SHP77 (cell line): ENCODE measurements at regions not wholly inside any gene's neighbourhood (a gene's known extent, or its start where the extent isn't known, plus 50 kb on each side); places are given as distances from the start of the nearest gene placed in this dataset.
A peak's percentile ranks its signal among the peaks of the same experiment; 100 is the strongest.
"Not testable (repeated sequence)": the region's sequence is repeated elsewhere in the genome, so short reads cannot be mapped to it uniquely, and the experiment has no call there.

Source experiments
- DNase-seq, 2 experiments: peaks; one replicate each; lab custom pipeline; 2025; lab: John Stamatoyannopoulos, UW

DNA sequence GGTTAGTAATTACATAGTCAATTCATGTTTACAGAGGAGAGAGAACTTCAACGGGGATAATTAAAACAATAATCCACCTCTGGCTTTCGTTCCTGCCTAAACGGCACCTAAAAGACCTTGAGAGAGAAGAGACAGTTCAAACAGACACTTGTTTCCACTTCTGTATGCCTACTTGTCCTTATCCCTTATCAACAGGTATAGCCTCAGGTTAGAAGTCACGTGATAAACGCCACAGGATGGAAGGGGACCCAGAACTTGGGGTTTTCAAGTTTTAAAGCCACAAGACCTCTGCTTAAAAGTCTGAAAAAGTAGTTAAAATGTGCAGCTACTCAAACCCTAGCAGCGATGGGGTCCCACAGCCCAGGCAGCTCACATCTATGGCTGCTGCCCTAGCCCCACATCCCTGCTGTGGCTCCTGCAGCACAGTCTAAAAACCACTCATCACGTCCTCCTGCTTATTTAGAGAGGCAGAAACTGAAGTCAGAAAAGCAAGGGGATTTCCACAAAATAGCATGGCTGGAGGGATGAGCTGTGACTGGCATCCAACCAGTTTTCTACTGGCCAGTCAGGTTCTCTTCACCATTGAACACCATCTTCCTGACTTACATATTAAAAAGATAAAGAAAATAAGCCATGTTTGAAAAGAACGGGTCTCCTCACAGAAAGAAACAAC, 51.2 kb upstream of the SEC16B start:
- no peak for DNase-seq

DNA sequence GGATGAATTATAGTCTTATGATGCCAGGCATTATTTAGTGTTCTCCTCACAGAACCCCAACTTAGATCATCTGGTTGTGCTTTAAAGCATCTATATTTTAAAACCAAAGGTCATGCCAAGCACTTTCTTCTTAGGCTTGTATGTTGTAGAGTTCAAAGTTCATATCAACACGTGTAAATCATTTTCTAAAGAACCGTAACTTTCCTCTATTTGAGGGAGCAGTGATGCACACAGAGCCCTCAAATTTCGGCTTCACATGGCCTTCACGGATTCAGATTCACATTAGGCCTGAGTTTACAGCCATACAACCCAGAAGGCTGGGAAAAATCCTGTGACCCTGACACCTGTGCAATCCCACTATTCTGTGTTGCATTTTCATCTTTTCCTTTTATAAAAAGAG, 52.1 kb upstream of the SEC16B start:
- no peak for DNase-seq

DNA sequence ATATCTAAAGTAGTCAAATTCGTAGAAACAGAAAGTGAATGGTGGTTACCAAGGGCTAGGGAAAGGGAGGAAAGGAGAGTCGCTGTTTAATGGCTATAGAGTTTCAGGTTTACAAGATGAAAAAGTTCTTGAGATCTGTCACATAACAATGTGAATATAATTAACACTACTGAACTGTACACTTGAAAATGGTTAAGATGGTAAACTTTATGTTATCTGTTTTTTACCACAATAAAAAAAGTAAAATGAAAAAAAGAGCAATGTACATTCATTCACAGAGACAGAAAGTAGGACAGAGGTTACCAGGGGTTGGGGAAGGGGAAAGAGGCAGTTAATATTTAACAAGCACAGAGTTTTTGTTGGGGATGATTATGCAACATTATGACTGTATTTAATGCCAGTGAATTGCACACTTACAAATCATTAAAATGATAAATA, 53.3 kb upstream of the SEC16B start:
- DNase-seq, result no peak

DNA sequence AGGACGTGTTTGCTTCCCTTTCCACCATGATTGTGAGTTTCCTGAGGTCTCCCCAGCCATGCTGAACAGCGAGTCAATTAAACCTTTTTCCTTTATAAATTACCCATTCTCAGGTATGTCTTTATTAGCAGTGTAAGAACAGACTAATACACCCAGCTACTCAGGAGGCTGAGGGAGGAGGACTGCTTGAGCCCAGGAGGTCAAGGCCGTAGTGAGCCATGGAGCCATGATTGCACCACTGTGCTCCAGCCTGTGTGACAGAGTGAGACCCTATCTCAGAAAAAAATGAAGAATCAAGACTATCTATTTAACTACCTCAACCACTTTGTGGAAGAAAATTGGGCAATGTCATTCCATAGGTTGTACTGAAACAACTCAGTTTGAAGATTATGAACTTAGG, 54.6 kb upstream of the SEC16B start:
- no peak for DNase-seq

DNA sequence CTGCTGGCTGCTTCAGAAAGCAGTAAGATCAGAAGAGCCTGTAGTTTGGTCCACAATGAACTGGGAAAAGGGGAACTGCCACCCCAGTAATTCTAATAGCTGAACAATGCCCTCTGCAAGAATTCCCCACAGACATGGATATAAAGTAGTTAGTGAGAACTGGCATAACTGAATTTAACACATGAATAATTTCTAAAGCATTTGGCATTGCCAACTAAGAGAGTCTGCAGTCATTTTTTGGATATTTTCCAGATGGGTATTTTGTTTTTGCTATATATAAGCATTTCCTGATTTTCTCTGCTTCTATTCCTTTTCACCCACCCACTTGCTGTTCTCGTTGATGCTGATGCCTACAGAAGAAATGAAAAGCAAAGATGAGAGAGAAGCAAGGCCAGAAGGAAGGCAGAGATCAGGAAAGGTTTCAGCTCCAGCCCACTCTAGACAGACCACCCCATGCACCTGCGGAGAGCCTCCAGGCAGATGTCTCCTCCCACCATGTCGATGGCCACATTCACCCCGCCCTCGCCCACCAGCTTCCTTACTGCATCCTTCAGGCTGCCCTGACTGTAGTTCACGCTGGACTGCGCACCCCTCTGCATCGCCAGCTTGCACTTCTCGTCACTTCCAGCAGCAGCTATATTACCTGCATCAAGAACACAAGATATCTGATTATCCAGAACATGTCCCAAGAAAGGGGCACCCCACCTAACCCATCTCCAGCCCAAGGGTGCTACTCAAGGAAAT, 55.9 kb upstream of the SEC16B start:
- no peak for DNase-seq

DNA sequence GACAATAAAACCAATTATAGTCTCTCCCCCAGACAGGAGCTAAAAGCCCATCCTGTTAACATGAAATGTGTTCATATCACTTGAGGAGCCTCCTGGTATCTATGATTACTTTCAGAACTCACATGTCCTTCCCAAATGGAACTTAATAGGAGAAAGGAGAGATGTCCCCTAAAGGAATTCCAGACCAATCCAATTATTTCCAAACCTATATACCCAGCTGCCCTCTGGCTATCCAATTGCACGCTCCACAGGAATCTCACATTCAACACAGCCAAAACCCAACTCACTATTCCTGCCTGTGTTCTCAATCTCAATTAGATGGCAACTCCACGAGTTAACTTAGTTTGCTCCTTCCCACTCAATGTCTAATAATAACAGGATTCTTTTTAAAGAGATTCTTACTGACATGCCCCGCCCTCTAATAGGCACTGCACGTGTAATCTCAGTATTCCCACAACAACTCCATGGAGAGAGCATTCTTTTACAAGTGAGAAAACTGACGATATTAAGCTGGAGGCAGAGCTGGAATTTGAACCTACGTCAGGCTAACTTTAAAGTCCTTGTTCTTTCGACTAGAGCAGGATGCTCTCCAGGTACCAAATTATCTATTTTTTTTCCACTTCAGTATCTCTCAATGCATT, 59.1 kb upstream of the SEC16B start:
- no peak for DNase-seq

DNA sequence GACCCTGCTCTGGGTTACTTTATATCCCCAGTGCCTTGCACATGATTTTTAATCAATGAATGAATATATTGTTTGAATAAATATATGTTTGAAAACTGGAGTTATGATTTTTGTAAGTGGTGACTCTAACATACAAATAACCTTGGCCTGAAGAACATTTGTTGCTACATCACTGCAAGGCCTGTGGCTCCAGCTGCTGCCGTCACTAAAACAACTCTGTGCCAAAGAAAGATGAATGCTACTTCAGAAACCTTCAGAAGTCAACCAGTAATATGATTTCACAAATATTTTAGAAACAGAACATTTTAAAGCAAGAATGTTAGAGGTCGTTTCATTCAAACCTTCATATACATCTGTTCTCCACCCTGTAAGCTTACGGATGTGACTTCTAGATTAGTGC, 60.6 kb upstream of the SEC16B start:
- DNase-seq, result no peak

DNA sequence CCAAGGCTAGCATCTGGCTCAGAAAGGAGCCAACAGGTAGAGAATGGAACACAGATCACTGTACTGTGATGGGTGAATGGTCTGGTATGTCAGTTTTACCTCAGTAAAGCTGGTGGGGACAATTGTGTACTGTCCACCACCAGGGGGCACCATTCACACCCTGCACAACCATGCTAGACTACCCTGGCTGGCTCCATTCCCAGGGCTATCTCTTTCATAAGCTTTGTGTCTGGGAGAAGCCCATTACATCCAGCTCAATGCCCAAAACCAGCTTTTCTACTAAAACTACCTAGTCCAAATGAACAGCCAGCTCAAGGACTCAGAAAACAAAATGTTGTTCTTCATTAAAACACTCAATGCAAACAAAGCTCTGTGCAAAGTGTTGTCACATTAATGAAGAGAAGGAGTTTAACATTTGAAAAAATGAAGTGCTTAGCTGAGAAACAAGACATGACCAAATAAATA, 62.0 kb upstream of the RASAL2 start:
- peak; percentile 61 to 75 for DNase-seq

DNA sequence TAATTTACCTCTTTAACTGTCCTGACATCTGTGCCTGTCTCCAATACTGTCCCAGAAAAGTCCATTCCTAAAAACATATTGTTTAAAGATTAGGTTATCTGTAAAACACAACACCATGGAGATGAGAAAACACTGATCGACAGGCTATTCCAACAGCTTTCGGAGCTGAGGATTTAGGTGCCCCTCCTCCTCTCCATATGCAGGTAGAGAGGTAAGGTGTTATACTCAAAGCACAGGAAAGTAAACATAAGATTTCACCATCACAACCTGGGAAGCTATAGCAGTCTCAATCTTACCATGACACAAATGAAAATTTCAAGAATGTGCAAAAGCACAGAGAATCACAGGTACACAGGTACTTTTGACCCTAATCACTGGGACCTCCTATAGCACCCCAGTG, 60.9 kb upstream of the RASAL2 start:
- DNase-seq, result no peak

DNA sequence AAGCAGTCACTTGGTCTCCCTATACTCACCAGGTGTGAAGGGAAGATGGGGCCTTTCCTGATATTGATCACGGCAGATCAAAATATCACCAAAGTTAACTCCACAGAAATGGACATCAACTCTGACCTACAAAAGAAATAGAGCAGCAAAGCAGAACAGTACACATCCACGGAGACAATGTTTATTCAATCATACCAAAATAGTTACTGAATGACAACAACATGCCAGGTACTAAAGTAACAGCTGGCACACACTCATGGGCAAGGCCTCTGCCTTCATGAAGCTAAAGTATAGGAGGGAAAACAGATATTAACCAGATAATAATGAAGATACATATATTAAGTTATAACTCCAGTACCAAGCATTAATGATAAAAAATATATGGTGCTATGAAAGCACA, 59.2 kb upstream of the RASAL2 start:
- DNase-seq, result no peak

DNA sequence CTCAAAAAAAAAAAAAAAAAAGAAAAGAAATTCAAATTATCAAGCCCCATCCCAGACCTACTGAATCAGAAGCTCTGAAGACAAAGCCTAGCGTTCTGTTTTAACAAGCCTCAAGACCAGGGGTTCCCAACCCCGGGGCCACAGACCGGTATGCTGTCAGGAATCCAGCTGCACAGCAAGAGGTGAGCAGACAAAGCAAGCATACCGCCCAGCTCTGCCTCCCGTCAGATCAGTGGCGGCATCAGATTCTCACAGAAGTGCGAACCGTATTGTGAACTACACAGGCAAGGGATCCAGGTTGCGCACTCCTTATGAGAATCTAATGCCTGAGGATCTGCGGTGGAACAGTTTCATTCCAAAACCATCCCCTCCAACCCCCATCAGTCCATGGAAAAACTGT, 57.8 kb upstream of the RASAL2 start:
- no peak for DNase-seq

DNA sequence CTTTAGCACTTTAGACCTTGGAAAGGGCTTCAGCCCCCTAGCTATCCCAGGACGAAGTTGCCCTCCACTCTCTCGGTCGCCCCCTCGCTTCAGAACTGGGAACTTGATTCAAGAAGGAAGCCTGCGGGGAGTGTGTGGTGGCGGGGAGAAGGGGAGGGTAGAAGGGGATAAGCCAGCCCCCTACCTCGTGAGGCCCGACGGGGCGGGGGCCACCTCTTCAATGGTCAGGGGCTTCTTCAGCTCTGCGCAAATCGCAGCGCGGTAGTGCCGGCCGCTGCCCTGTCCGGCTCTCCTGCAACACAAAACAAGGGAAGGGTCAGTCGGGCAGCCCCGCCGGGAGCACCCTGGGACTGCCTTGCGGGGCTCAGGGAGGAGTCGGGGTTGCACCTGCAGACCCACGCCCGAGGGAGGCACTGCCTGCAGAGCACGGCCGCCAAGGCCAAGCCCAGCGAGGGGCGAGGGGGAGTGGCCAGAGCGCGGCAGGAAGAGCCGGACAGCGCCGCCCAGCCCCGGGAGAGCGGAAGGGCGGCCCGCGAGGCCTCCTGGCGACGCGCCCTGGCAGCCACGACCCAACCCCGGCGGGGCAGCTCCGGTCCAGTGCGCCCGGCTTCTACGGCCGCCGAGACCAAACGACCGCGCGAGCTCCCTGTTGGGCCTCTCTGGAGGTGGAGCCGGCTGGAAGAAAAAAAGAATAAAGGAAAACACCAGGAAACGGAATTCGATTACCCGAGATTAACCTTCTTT, 56.2 kb upstream of the RASAL2 start:
- no peak for DNase-seq

DNA sequence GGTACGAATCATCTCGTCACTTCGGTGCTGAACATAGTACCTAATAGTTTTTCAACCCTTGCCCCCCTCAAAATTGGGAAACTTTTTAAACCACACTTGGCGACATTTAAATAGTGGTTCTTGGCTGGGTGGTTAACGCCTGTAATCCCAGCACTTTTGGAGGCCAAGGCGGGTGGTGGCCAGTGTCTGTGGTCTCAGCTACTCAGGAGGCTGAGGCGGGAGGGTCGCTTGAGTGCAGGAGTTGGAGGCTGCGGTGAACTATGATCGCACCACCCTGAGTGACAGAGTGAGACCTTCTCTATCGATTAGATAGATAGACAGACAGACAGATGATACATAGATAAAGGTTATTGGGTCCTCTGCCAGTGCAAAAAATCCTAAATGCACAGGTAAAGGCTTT, 55.5 kb upstream of the RASAL2 start:
- DNase-seq, result no peak

DNA sequence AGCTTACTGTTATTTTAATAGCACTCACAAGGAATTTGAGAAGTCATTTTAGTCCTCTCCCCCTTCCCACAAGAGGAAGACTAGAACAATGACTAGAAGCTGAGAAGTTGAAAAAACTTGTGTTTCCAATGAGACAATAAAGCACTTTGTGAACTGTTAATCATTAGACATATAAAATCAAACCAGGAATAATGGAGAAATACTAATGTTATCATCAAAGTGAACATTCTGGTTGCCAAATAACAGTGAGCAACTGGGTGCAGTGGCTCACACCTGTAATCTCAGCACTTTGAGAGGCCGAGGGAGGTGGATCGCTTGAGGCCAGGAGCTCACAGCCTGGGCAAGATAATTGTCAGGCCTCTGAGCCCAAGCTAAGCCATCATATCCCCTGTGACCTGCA, 54.0 kb upstream of the RASAL2 start:
- no peak for DNase-seq

DNA sequence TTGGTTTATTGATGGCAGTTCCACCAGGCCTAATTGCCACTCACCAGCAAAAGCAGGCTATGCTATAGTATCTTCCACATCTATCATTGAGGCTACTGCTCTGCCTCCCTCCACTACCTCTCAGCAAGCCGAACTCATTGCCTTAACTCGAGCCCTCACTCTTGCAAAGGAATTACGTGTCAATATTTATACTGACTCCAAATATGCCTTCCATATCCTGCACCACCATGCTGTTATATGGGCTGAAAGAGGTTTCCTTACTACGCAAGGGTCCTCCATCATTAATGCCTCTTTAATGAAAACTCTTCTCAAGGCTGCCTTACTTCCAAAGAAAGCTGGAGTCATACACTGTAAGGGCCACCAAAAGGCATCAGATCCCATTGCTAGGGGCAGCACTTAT, 50.0 kb upstream of the RASAL2 start:
- not testable (repeated sequence) for DNase-seq
